Epithelial cell of proximal tubule (primary cell): ENCODE measurements at regions not wholly inside any gene's neighbourhood (a gene's known extent, or its start where the extent isn't known, plus 50 kb on each side); places are given as distances from the start of the nearest gene placed in this dataset.

ENCODE experiments used
- DNase-seq: peaks from one replicate; pipeline ENCODE4 v3.0.0-alpha.2; 2011; ENCODE audit warnings: low read depth
- H3K4me3 ChIP-seq: 2 replicates; pipeline ENCODE4 v1.5.1; 2011; ENCODE audit warnings: low read depth, mild to moderate bottlenecking, low read length
- CTCF ChIP-seq: conservative IDR thresholded peaks from 2 replicates; pipeline ENCODE4 v1.5.1; 2012; ENCODE audit warnings: low read depth, mild to moderate bottlenecking, low read length

- no peak overlapping the region for H3K4me3 ChIP-seq
- no peak for TF ChIP-seq CTCF
- DNase-seq = no peak
These were observed 103.8 kb downstream of the OR13A1 start for GRCh38 chr10:45211576-45211975.

- DNase-seq = no peak
- no peak for TF ChIP-seq CTCF
- H3K4me3 ChIP-seq = no peak overlapping the region
These were observed 96.0 kb downstream of the OR13A1 start for GRCh38 chr10:45219416-45219815.

GRCh38 chr10:45220931-45221330, 94.5 kb downstream of the OR13A1 start:
- no peak for TF ChIP-seq CTCF
- no peak for DNase-seq
- H3K4me3 ChIP-seq = no peak overlapping the region

- DNase-seq = no peak
- no peak for TF ChIP-seq CTCF
These were observed 91.1 kb downstream of the OR13A1 start for GRCh38 chr10:45224219-45224841.

GRCh38 chr10:45227042-45227441, 88.4 kb downstream of the OR13A1 start:
- TF ChIP-seq CTCF = no peak
- no peak overlapping the region for H3K4me3 ChIP-seq
- DNase-seq = no peak

More at GRCh38 chr10:45224219-45224841, 91.1 kb downstream of the OR13A1 start:
- H3K4me3 ChIP-seq = no peak overlapping the region

GRCh38 chr10:45227456-45227855, 88.0 kb downstream of the OR13A1 start:
- no peak overlapping the region for H3K4me3 ChIP-seq
- no peak for TF ChIP-seq CTCF
- no peak for DNase-seq

GRCh38 chr10:45229823-45230222, 85.6 kb downstream of the OR13A1 start:
- DNase-seq = no peak
- TF ChIP-seq CTCF = no peak

More at GRCh38 chr10:45229823-45230222, 85.6 kb downstream of the OR13A1 start:
- no peak overlapping the region for H3K4me3 ChIP-seq
